ENCODE measurements at regions not wholly inside any gene's neighbourhood (a gene's known extent, or its start where the extent isn't known, plus 50 kb on each side); places are given as distances from the start of the nearest gene placed in this dataset.

- H3K23ac ChIP-seq (ENCODE audit: insufficient read length, low read depth, low read length), result no peak overlapping the region
- Mint-ChIP-seq H3K9me3 (peaks cover 24 to 34% of the 10 kb centered on the region in 2 experiments), H3K27me3 (ENCODE audit: low read depth) (no peaks in the 10 kb centered on the region), H3K4me1 (no peaks in the 10 kb centered on the region), H3K27ac (no peak overlapping the region), H3K4me3 (no peak overlapping the region), H3K36me3 (ENCODE audit: insufficient read depth in 1 of 3, low read depth in 3 of 3) (peaks cover 17 to 30% (median 21%) of the 10 kb centered on the region in 3 experiments)
- H3K56ac ChIP-seq (ENCODE audit: insufficient read length, low read depth, low read length), result no peak overlapping the region
- H3K9me3 ChIP-seq (ENCODE audit: control insufficient read depth, low read depth, low read length), result peaks cover 5% of the 10 kb centered on the region
- no peaks in the 10 kb centered on the region for H3K23me2 ChIP-seq (ENCODE audit: insufficient read length, low read depth, low read length, poor library complexity, severe bottlenecking)
- no peak overlapping the region for H3K27ac ChIP-seq (ENCODE audit: insufficient read length, low read depth, low read length)
- no peak overlapping the region for H2BK120ac ChIP-seq (ENCODE audit: low read depth, low read length, poor library complexity, severe bottlenecking)
- no peaks in the 10 kb centered on the region for H3K4me1 ChIP-seq (ENCODE audit: insufficient read depth, low read length)
- H4K5ac ChIP-seq (ENCODE audit: insufficient read length, low read depth, low read length), result no peak overlapping the region
- WGBS (ENCODE audit: extremely low coverage, insufficient read length, low lambda C conversion rate), result no CpG with 5 or more reads among the region's 5 CpGs
- no peak overlapping the region for H2AK5ac ChIP-seq (ENCODE audit: insufficient read length, low read length)
- H3K79me1 ChIP-seq (ENCODE audit: insufficient read depth, low read depth, low read length, poor library complexity, severe bottlenecking), result no peaks in the 10 kb centered on the region
- no peak for TF ChIP-seq CTCF (conservative IDR thresholded peaks at IDR 0.05)
- no peak overlapping the region for H2BK5ac ChIP-seq (ENCODE audit: insufficient read length, low read length)
- no peak overlapping the region for H3K18ac ChIP-seq (ENCODE audit: insufficient read length, low read depth, low read length)
- H3T11ph ChIP-seq (ENCODE audit: low read length), result no peak overlapping the region
- H3K4ac ChIP-seq (ENCODE audit: low read depth, low read length), result no peak overlapping the region
- H2BK15ac ChIP-seq (ENCODE audit: low read depth, low read length), result no peak overlapping the region
- no peak overlapping the region for H2BK12ac ChIP-seq (ENCODE audit: insufficient read length, low read depth, low read length)
- no peaks in the 10 kb centered on the region for H3K27me3 ChIP-seq (ENCODE audit: insufficient read depth, low read length)
- H4K8ac ChIP-seq (replicated peaks; ENCODE audit: insufficient read length, low read depth, low read length), result no peak overlapping the region
- no peak overlapping the region for H3K14ac ChIP-seq (ENCODE audit: insufficient read depth, low read length)
- no peak overlapping the region for H2AFZ ChIP-seq (ENCODE audit: low read length)
- no peak overlapping the region for H3K9ac ChIP-seq (ENCODE audit: extremely low read depth, insufficient read length, low read length)
- no peak overlapping the region for H2BK20ac ChIP-seq (ENCODE audit: low read depth, low read length, poor library complexity, severe bottlenecking)
- H4K20me1 ChIP-seq (ENCODE audit: control insufficient read depth, insufficient read depth, insufficient read length), result no peaks in the 10 kb centered on the region
- no peak overlapping the region for H4K91ac ChIP-seq (ENCODE audit: insufficient read length, low read depth, low read length)
- DNase-seq, result no peak
- H3K79me2 ChIP-seq (ENCODE audit: insufficient read depth, low read length), result no peaks in the 10 kb centered on the region
- H3K4me2 ChIP-seq (ENCODE audit: insufficient read depth, insufficient read length, low read length), result no peak overlapping the region
Measured at GRCh38 chr5:130643321-130643720, 521.7 kb downstream of the HINT1 start.
